GM18517 (cell line): ENCODE measurements at regions not wholly inside any gene's neighbourhood (a gene's known extent, or its start where the extent isn't known, plus 50 kb on each side); places are given as distances from the start of the nearest gene placed in this dataset.
"Not testable (repeated sequence)": the region's sequence is repeated elsewhere in the genome, so short reads cannot be mapped to it uniquely, and the experiment has no call there.

Source experiments
- ATAC-seq: cut with Tn5 transposase; IDR thresholded peaks from one replicate; pipeline ENCODE4 v1.9.1; 2021; ENCODE audit warnings: mild to moderate bottlenecking, moderate library complexity; ENCODE audit not compliant: unreplicated experiment

DNA sequence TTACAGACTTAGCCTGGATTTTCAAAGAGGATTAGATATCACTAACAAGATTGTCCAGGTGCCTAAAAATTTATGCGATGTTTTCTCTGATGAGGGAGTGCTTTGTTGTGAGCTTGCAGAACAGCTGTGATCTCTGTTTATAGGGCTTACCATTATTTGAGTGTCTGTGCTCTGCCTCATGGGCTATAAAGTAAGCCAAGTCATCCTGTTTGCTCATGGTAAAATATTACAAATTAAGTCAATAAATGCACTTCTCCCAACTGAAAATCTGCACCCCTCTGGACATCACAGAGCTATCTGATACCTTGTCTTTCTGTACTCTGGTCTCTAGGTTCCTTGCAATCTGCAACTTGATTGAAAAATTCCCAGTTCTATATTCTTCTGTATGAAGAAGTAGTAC, 293.4 kb upstream of the ACTBL2 start:
- ATAC-seq: no peak

- ATAC-seq: no peak
These were observed 291.8 kb upstream of the ACTBL2 start for GRCh38 chr5:57774439-57774838.

DNA sequence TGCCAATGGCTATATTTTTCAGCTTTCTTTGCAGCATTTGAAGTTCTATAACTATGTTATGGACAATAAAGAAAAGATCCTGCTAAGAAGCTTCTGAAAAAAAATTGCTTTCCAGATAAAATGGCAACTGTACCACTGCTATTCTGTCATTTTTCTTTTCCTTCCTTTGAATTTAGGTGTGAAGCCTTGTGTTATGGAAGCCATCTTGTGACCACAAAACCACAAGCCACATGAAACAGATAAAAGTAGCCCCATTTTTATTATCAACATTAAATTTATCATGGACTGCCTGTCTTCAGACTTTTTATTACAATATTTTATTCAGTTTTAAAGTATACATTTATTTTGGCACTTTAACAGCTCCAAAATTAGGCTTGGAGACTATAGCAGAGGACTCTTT, 289.9 kb upstream of the ACTBL2 start:
- ATAC-seq: no peak

DNA sequence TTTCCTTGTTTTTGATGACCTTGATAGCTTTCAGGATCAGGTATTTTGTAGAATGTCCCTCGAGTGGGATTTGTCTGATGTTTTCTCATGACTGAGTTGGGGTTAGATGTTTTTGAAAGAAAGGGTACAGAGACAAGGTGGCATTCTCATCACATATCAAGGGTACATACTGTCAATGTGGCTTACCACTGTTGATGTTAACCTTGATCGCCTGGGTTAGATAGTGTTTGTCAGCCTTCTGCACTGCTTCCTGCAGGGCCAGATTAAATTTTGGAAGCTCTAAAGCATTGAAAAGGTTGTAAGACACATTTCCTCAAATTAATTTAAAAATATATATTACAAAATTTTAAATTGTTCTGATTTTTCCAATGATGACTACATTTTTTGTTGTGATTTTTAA, 287.4 kb upstream of the ACTBL2 start:
- ATAC-seq: no peak

DNA sequence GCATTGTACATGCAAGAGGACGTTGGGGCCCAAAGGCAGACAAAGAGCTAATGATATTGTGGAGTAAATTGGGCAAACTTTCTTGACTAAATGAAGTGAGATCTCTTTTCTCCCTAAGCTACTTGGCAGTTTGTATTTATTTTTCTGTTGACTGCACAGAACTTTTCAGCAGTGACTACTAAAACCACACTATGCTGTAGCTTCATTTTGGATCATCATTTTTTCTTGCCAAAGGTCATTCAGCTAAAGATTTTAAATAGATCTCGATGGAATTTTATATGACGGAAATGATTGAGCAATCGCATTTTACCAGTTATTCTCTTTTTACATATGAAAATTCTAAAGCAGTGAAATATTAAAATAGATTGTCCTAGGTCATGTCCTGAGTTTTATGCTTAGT, 286.1 kb upstream of the ACTBL2 start:
- ATAC-seq: no peak

DNA sequence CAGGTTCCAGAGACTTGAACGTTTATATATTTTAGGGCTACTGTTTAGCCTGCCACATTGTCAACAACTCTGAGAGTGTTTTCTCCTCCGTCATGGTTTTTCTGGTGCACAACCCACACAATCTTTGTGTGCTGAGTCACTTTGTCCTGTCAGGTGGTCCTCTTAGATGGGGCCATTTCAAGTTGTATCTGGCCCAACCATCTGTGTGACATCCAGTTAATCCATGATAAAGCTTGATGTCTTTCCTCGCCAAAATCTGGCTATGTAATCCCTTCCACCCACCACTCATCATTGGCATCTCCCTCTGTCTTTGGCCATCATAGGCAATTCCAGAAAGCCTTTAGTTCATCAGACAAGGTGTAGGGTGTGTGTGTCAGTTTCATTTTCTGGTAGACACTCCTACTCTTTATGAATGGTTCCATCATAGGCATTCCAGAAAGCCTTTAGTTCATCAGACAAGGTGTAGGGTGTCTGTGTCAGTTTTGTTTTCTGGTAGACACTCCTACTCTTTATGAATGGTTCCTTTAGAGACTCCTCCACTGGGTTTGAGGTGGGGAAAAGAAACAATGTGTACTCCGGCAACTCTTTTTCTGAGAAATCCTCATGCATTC, 282.0 kb upstream of the ACTBL2 start:
- no peak for ATAC-seq

DNA sequence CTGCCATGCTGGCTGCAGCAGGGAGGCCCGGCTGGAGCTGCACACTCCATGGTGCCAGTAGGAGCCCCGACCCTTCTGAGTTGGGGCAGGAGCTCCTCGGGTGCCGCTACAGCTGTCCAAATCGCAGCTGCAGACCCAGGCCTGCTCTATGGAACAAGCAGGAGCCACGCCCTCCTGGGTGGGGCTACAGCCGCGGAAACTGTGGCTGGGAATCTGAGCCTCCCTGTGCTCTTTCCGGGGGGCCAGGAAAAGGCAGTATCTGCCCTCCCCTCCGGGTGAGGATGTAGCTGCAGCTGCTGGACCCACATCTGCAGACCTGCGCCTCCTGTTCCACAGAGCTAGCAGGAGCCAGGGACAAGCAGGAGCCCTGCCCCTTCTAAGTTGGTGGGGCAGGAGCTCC, 278.9 kb upstream of the ACTBL2 start:
- no peak for ATAC-seq

DNA sequence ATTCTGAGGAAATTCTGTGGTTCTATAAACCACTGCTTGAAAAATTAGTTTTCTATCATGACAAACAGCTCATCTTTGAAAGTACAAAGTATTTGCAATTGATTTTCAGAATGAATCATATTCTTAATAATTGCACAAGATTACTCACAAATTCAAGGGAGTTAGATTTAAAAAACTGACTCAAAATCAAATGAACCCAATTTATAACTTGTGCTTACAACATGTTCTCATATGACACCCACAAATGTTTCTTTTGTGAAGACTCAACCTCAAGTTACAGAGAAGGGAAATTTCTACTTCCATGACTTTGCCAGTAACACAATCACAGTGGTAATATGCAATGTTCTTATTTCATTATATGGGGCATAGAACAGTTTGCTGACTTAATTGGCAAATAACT, 272.0 kb upstream of the ACTBL2 start:
- no peak for ATAC-seq

DNA sequence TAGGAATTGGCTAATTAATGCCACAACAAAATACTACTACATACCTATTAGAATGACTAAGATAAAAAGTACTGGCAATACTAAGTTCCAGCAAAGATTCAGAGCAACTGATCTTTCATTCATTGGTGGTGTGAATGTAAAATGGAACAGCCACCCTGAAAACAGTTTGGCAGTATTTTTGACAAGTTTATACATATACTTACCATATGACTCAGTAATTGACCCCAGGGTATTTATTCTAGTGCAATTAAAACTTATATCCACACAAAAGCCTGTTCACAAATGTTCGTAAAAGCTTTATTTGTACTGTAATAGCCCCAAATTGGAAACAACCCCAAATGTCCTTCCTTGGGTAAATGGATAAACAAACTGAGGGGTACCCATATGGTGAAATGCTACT, 270.8 kb upstream of the ACTBL2 start:
- no peak for ATAC-seq

- ATAC-seq: no peak
These were observed 269.1 kb upstream of the ACTBL2 start for GRCh38 chr5:57751710-57752109.

GRCh38 chr5:57750891-57751290, 268.3 kb upstream of the ACTBL2 start:
- ATAC-seq: no peak

DNA sequence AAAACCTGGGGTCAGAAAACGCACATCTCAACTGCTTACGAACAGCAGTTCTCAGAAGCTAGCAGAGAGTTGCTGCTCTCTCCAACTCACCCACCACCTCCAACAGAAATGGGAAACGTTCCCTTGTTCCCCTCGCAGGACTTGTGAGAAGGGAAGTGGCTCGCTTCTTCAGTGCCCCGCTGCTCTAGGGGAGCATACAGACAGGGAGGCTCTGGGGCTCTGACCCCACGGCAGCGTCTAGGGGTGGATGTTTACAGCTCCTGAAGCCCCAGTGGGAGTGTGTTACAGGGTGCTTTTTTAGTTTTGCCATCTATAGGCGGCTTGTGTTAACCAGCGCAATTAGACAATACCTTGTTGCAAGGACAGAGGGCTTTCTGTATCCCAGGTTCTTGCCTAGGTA, 267.7 kb upstream of the ACTBL2 start:
- no peak for ATAC-seq

DNA sequence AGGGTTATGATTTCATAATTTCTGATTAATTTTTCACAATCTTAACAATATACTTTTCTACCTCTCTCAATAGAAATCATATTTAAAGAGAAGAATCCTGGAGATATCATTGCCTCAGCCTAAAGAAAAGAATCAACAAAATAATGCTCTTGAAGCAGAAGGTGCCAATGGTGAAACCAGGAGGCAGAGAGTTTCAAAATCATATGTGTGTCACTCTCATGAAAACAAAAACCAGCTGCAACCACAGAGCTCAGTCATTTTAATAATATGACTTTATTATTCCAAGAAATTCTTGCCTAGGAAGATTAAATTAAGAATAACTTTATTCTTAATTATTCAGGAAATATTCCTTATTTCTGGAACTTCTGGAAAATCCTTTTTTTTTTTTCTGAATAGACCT, 266.8 kb upstream of the ACTBL2 start:
- ATAC-seq: no peak

DNA sequence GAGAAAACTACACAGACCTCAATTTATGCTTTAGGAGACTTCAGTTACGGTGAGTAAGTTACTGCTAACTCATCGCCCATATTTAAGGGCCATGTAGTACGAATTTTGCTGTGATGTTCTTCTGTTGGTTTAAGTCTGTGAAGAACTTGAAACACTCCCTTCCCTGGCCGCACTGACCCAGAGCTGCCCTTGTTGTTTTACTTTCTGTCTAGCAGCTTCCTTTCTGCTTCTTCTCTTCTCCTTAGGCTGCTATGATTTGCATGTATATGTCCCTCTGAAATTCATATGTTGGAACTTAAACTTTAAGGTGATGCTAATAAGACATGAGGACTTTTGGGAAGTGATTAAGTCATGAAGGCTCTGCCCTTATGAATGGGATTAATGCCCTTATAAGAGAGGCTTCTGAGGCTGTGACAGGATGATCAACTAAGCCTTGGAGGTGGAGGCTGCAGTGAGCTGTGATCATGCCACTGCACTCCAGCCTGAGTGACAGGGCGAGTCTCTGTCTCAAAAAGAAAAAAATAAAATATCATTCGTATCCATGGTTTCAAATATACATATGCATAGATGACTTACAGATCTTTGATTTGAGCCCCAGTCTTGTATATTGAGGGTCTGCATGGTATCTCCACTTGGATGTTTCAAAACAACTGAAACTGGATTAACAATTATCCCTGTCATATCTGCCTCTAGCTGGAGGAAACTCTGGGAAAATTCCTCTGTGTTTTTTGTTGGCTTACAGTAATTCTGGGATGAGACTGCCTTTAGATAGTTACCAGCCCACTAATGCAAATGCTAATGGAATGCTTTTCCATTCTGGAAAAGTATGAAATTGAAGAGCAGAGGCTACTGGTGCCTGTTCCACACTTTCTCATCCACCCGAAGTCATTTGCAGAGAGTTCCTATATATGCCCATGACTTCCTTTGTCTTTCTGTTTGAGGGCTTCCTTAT, 263.4 kb upstream of the ACTBL2 start:
- ATAC-seq: no peak

- no peak for ATAC-seq
These were observed 262.4 kb upstream of the ACTBL2 start for GRCh38 chr5:57745029-57745428.

- no peak for ATAC-seq
These were observed 258.7 kb upstream of the ACTBL2 start for GRCh38 chr5:57741336-57741735.

DNA sequence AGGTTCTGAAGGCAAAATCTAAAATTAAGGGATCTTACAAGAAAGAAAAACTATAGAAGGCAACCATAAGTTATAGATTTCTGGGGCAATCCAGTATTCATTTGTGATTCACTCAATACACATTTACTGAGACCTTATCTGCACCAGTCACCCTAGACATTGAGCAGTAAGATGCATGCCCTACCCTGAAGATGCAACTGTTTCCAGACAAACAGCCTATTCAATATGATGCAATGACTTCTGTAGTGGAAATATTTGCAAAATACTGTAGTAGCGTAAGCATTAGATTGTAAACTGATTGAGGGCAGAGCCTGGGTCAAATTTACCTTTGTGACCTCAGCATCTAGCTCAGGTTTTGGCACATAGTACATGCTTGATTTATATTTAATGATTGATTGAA, 256.2 kb upstream of the ACTBL2 start:
- no peak for ATAC-seq

GRCh38 chr5:57738301-57738700, 255.7 kb upstream of the ACTBL2 start:
- no peak for ATAC-seq

DNA sequence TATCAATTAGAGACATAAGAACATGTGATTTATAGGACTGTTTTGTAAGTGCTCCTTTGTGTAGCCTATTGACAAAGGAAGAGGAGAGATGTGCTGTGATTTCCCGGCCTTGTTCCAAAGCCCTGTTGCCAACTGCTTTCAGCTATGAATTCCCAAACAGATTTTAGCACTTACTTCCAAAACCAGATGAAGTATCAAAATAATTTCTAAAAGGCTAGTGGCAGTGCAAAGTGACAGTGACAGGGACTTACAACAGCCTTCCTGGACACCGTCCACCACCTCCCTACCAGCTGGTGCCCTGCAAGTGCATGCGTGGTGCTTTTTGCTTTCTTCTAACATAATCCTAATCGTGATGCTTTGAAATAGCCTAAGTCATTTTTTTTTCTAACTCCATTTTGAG, 254.1 kb upstream of the ACTBL2 start:
- ATAC-seq: no peak

GRCh38 chr5:57735279-57736153, 252.9 kb upstream of the ACTBL2 start:
- ATAC-seq: not testable (repeated sequence)

GRCh38 chr5:57734296-57734695, 251.7 kb upstream of the ACTBL2 start:
- no peak for ATAC-seq
